GM23338 (cell line): ENCODE measurements at regions not wholly inside any gene's neighbourhood (a gene's known extent, or its start where the extent isn't known, plus 50 kb on each side); places are given as distances from the start of the nearest gene placed in this dataset.
A peak's percentile ranks its signal among the peaks of the same experiment; 100 is the strongest.

Experiments used
- ATAC-seq: fragments of 200-7000 bp; cut with Tn5 transposase; 3 replicates; pipeline ENCODE4 v1.9.1; 2020
- DNase-seq: peaks from one replicate; pipeline ENCODE4 v3.0.0-alpha.2; 2015; ENCODE audit warnings: low spot score
- H2AFZ ChIP-seq: fragments of 200-600 bp; sonication (generic); 2 replicates; pipeline ENCODE4 v1.8.0; 2016; ENCODE audit warnings: antibody characterized with exemption, mild to moderate bottlenecking, moderate library complexity
- H3F3A ChIP-seq: fragments of 200-600 bp; sonication (generic); replicated peaks from 2 replicates; pipeline ENCODE4 v1.8.0; 2017; ENCODE audit warnings: antibody characterized with exemption, mixed run types, low read depth
- H3K27ac ChIP-seq: fragments of 200-600 bp; sonication (generic); 2 replicates; pipeline ENCODE4 v1.6.1; 2016; ENCODE audit warnings: low read depth
- H3K27me3 ChIP-seq: fragments of 200-600 bp; sonication (generic); 2 replicates; pipeline ENCODE4 v1.8.0; 2016; ENCODE audit warnings: mild to moderate bottlenecking, mixed run types, moderate library complexity; ENCODE audit not compliant: insufficient read depth
- H3K36me3 ChIP-seq: fragments of 200-600 bp; sonication (generic); 2 replicates; pipeline ENCODE4 v1.8.0; 2016; ENCODE audit warnings: mild to moderate bottlenecking; ENCODE audit not compliant: insufficient read depth
- H3K4me1 ChIP-seq: fragments of 200-600 bp; sonication (generic); 2 replicates; pipeline ENCODE4 v1.8.0; 2016; ENCODE audit warnings: mild to moderate bottlenecking, moderate library complexity; ENCODE audit not compliant: insufficient read depth
- H3K4me2 ChIP-seq: fragments of 200-600 bp; sonication (generic); 2 replicates; pipeline ENCODE4 v1.7.1; 2017; ENCODE audit warnings: mixed run types
- H3K4me3 ChIP-seq: fragments of 200-600 bp; sonication (generic); 2 replicates; pipeline ENCODE4 v1.6.1; 2016; ENCODE audit warnings: mixed run types
- H3K79me2 ChIP-seq: fragments of 200-600 bp; sonication (generic); replicated peaks from 2 replicates; pipeline ENCODE4 v1.8.0; 2017; ENCODE audit warnings: mild to moderate bottlenecking; ENCODE audit not compliant: insufficient read depth
- H3K9me2 ChIP-seq: fragments of 200-600 bp; sonication (generic); 2 replicates; pipeline ENCODE4 v1.8.0; 2017; ENCODE audit not compliant: insufficient read depth
- H4K20me1 ChIP-seq: fragments of 200-600 bp; sonication (generic); replicated peaks from 2 replicates; pipeline ENCODE4 v1.8.0; 2017; ENCODE audit warnings: mild to moderate bottlenecking; ENCODE audit not compliant: insufficient read depth
- H3K27ac Mint-ChIP-seq: 2 replicates; pipeline ENCODE4 v1.8.0; 2020; ENCODE audit warnings: inconsistent platforms, mild to moderate bottlenecking, moderate library complexity, mixed read lengths
- H3K27me3 Mint-ChIP-seq: 3 replicates; pipeline ENCODE4 v1.8.0; 2022; ENCODE audit warnings: low read depth, mild to moderate bottlenecking, moderate library complexity, mixed read lengths, inconsistent platforms; ENCODE audit not compliant: insufficient read depth, poor library complexity
- H3K36me3 Mint-ChIP-seq: 3 replicates; pipeline ENCODE4 v1.8.0; 2021; ENCODE audit warnings: low read depth, mild to moderate bottlenecking, inconsistent platforms, moderate library complexity, mixed read lengths
- H3K4me1 Mint-ChIP-seq: 3 replicates; pipeline ENCODE4 v1.8.0; 2020; ENCODE audit warnings: mild to moderate bottlenecking, inconsistent platforms, mixed read lengths
- H3K4me3 Mint-ChIP-seq: 3 replicates; pipeline ENCODE4 v1.8.0; 2021; ENCODE audit warnings: moderate library complexity, mild to moderate bottlenecking, inconsistent platforms, mixed read lengths
- H3K9me3 Mint-ChIP-seq: 3 replicates; pipeline ENCODE4 v1.8.0; 2020; ENCODE audit warnings: moderate library complexity, mild to moderate bottlenecking, inconsistent platforms, mixed read lengths
- CREB1 ChIP-seq: fragments of 250-450 bp; sonication (Bioruptor Pico); IDR thresholded peaks from 2 replicates; pipeline ENCODE4 v1.5.0; 2020; ENCODE audit warnings: low read depth, mild to moderate bottlenecking, moderate library complexity
- EZH2 ChIP-seq: fragments of 200-600 bp; sonication (generic); IDR thresholded peaks from one replicate; pipeline ENCODE4 v1.8.0; 2017; ENCODE audit warnings: antibody characterized with exemption, mild to moderate bottlenecking, low read depth; ENCODE audit not compliant: unreplicated experiment
- NANOG ChIP-seq: IDR thresholded peaks from 2 replicates; pipeline ENCODE4 v1.6.1; 2016; ENCODE audit warnings: antibody characterized with exemption, borderline replicate concordance
- POLR2AphosphoS5 ChIP-seq: IDR thresholded peaks from 2 replicates; pipeline ENCODE4 v1.6.1; 2016; ENCODE audit warnings: antibody characterized with exemption, low read depth
- STAT1 ChIP-seq: IDR thresholded peaks from one replicate; pipeline ENCODE4 v1.6.1; 2016; ENCODE audit warnings: antibody characterized with exemption; ENCODE audit not compliant: unreplicated experiment
- TF ChIP-seq, protein P1 (sequence below): fragments of 250-450 bp; sonication (Bioruptor Pico); IDR thresholded peaks from 2 replicates; pipeline ENCODE4 v1.5.0; 2020; ENCODE audit warnings: mild to moderate bottlenecking, moderate library complexity
- TF ChIP-seq, protein P2 (sequence below), 2 experiments: fragments of 200-600 bp in 1 of 2; sonication (generic) in 1 of 2; conservative IDR thresholded peaks; 2 replicates each; pipeline versions ENCODE4 v1.5.1 to v1.6.1; 2016 to 2017; ENCODE audit warnings: antibody characterized with exemption in 2 of 2, low read depth in 2 of 2, mild to moderate bottlenecking in 2 of 2, moderate library complexity in 1 of 2

DNA sequence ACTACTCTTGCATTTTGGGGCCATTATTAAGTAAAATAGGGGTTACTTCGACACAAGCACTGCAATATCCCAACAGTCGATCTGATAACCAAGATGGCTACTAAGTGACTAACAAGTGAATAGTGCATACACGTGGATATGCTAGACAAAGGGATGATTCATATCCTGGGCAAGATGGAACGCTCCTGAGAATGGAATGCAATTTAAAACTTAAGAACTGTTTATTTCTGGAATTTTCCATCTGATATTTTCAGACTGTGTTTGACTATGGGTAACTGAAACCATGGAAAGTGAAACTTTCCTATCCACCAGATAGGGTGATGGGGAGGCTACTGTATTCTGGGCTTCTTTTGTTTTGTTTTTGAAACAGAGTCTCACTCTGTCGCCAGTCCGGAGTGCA, 66.5 kb downstream of the ILRUN start:
- H4K20me1 ChIP-seq, result no peaks in the 10 kb centered on the region; the same call in 1 of the 2 replicates
- ATAC-seq, result no peak
- H3K9me3 Mint-ChIP-seq, result no peaks in the 10 kb centered on the region
- no peaks in the 10 kb centered on the region for H3K4me1 ChIP-seq
- peaks cover 7% of the 10 kb centered on the region; the same call in 1 of the 2 replicates for H3K79me2 ChIP-seq
- no peak overlapping the region for H3K4me3 ChIP-seq
- H3K27me3 Mint-ChIP-seq, result no peaks in the 10 kb centered on the region
- H3K27ac ChIP-seq, result no peak overlapping the region
- no peak overlapping the region for H3K4me3 Mint-ChIP-seq
- H3K27ac Mint-ChIP-seq, result no peak overlapping the region
- no peak overlapping the region for H2AFZ ChIP-seq
- peaks cover 7% of the 10 kb centered on the region; the same call in 1 of the 3 replicates for H3K36me3 Mint-ChIP-seq
- no peaks in the 10 kb centered on the region for H3K36me3 ChIP-seq
- no peak for DNase-seq
- H3K9me2 ChIP-seq, result no peaks in the 10 kb centered on the region
- no peaks in the 10 kb centered on the region for H3F3A ChIP-seq
- H3K4me2 ChIP-seq, result no peak overlapping the region
- TF ChIP-seq, protein P1, sequence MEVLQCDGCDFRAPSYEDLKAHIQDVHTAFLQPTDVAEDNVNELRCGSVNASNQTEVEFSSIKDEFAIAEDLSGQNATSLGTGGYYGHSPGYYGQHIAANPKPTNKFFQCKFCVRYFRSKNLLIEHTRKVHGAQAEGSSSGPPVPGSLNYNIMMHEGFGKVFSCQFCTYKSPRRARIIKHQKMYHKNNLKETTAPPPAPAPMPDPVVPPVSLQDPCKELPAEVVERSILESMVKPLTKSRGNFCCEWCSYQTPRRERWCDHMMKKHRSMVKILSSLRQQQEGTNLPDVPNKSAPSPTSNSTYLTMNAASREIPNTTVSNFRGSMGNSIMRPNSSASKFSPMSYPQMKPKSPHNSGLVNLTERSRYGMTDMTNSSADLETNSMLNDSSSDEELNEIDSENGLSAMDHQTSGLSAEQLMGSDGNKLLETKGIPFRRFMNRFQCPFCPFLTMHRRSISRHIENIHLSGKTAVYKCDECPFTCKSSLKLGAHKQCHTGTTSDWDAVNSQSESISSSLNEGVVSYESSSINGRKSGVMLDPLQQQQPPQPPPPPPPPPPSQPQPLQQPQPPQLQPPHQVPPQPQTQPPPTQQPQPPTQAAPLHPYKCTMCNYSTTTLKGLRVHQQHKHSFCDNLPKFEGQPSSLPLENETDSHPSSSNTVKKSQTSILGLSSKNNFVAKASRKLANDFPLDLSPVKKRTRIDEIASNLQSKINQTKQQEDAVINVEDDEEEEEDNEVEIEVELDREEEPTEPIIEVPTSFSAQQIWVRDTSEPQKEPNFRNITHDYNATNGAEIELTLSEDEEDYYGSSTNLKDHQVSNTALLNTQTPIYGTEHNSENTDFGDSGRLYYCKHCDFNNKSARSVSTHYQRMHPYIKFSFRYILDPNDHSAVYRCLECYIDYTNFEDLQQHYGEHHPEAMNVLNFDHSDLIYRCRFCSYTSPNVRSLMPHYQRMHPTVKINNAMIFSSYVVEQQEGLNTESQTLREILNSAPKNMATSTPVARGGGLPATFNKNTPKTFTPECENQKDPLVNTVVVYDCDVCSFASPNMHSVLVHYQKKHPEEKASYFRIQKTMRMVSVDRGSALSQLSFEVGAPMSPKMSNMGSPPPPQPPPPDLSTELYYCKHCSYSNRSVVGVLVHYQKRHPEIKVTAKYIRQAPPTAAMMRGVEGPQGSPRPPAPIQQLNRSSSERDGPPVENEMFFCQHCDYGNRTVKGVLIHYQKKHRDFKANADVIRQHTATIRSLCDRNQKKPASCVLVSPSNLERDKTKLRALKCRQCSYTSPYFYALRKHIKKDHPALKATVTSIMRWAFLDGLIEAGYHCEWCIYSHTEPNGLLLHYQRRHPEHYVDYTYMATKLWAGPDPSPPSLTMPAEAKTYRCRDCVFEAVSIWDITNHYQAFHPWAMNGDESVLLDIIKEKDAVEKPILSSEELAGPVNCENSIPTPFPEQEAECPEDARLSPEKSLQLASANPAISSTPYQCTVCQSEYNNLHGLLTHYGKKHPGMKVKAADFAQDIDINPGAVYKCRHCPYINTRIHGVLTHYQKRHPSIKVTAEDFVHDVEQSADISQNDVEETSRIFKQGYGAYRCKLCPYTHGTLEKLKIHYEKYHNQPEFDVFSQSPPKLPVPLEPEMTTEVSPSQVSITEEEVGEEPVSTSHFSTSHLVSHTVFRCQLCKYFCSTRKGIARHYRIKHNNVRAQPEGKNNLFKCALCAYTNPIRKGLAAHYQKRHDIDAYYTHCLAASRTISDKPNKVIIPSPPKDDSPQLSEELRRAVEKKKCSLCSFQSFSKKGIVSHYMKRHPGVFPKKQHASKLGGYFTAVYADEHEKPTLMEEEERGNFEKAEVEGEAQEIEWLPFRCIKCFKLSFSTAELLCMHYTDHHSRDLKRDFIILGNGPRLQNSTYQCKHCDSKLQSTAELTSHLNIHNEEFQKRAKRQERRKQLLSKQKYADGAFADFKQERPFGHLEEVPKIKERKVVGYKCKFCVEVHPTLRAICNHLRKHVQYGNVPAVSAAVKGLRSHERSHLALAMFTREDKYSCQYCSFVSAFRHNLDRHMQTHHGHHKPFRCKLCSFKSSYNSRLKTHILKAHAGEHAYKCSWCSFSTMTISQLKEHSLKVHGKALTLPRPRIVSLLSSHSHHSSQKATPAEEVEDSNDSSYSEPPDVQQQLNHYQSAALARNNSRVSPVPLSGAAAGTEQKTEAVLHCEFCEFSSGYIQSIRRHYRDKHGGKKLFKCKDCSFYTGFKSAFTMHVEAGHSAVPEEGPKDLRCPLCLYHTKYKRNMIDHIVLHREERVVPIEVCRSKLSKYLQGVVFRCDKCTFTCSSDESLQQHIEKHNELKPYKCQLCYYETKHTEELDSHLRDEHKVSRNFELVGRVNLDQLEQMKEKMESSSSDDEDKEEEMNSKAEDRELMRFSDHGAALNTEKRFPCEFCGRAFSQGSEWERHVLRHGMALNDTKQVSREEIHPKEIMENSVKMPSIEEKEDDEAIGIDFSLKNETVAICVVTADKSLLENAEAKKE (CRISPR knock-in tag), result no peak
- TF ChIP-seq STAT1 (no peak), CREB1 (CRISPR knock-in tag) (no peak)
- TF ChIP-seq, protein P2, sequence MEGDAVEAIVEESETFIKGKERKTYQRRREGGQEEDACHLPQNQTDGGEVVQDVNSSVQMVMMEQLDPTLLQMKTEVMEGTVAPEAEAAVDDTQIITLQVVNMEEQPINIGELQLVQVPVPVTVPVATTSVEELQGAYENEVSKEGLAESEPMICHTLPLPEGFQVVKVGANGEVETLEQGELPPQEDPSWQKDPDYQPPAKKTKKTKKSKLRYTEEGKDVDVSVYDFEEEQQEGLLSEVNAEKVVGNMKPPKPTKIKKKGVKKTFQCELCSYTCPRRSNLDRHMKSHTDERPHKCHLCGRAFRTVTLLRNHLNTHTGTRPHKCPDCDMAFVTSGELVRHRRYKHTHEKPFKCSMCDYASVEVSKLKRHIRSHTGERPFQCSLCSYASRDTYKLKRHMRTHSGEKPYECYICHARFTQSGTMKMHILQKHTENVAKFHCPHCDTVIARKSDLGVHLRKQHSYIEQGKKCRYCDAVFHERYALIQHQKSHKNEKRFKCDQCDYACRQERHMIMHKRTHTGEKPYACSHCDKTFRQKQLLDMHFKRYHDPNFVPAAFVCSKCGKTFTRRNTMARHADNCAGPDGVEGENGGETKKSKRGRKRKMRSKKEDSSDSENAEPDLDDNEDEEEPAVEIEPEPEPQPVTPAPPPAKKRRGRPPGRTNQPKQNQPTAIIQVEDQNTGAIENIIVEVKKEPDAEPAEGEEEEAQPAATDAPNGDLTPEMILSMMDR (conservative IDR thresholded peaks at IDR 0.05; ENCODE audit: low read depth in 2 of 2), result no peak
- no peaks in the 10 kb centered on the region for H3K27me3 ChIP-seq
- H3K4me1 Mint-ChIP-seq, result no peaks in the 10 kb centered on the region

DNA sequence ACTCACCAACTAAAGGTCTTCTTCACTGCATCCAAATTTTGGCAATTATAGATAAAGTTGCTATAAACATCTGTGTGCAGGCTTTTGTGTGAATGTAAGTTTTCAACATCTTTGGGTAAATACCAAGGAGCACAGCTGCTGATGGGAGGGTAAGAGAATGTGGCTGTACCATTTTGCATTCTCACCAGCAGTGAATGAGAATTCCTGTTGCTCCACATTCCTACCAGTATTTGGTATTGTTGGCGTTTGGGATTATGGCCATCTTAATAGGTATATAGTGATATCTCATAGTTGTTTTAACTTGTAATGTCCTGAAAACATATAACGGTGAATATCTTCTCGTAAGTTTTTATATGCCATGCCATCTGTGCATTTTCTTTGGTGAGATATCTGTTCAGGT, 69.3 kb downstream of the ILRUN start:
- H3K36me3 Mint-ChIP-seq, result peaks cover 7% of the 10 kb centered on the region; the same call in 1 of the 3 replicates
- Histone ChIP-seq H3K9me2 (no peaks in the 10 kb centered on the region), H3F3A (no peaks in the 10 kb centered on the region), H3K36me3 (no peaks in the 10 kb centered on the region), H3K4me2 (no peak overlapping the region), H3K27ac (no peak overlapping the region), H3K79me2 (no peaks in the 10 kb centered on the region), H3K4me1 (no peaks in the 10 kb centered on the region), H3K27me3 (no peaks in the 10 kb centered on the region), H4K20me1 (no peaks in the 10 kb centered on the region; the same call in 1 of the 2 replicates), H3K4me3 (no peak overlapping the region), H2AFZ (no peak overlapping the region)
- H3K4me1 Mint-ChIP-seq, result no peaks in the 10 kb centered on the region; the same call in 2 of the 3 replicates
- peak; percentile 11 for DNase-seq
- H3K9me3 Mint-ChIP-seq, result no peaks in the 10 kb centered on the region
- ATAC-seq, result no peak
- no peaks in the 10 kb centered on the region for H3K27me3 Mint-ChIP-seq
- no peak overlapping the region for H3K27ac Mint-ChIP-seq
- no peak overlapping the region for H3K4me3 Mint-ChIP-seq
- TF ChIP-seq EZH2, result no peak
- TF ChIP-seq NANOG, result no peak
- TF ChIP-seq, protein P2 (conservative IDR thresholded peaks at IDR 0.05; ENCODE audit: low read depth in 2 of 2), result no peak
- TF ChIP-seq POLR2AphosphoS5, result no peak
